Adrenal gland (tissue), 5 donors: ENCODE measurements at regions not wholly inside any gene's neighbourhood (a gene's known extent, or its start where the extent isn't known, plus 50 kb on each side); places are given as distances from the start of the nearest gene placed in this dataset.

ENCODE experiments used
- CTCF ChIP-seq, 6 experiments: fragments of 450-650 bp in 4 of 6; fragments of 200-600 bp in 2 of 6; sonication (generic) in 1 of 6; IDR thresholded peaks; 1 replicate in 5 of 6; 2 replicates in 1 of 6; pipeline versions ENCODE4 v1.5.1 to v1.8.0; 2016 to 2021; ENCODE audit warnings: antibody characterized with exemption in 6 of 6, mild to moderate bottlenecking in 2 of 6, moderate library complexity in 1 of 6
- POLR2A ChIP-seq, 2 donors: fragments of 450-650 bp; IDR thresholded peaks; one replicate each; pipeline ENCODE4 v1.6.1; 2017; ENCODE audit warnings: antibody characterized with exemption in 2 of 2, mild to moderate bottlenecking in 2 of 2, moderate library complexity in 1 of 2
- donor health status: DM: no; HTN: no; CAD: no.

- no peak for TF ChIP-seq CTCF (IDR thresholded peaks at IDR 0.05)
- TF ChIP-seq POLR2A (IDR thresholded peaks at IDR 0.05): no peak
These were observed 292.7 kb downstream of the GLRX3 start for GRCh38 chr10:130428936-130429335.
